ENCODE measurements at regions not wholly inside any gene's neighbourhood (a gene's known extent, or its start where the extent isn't known, plus 50 kb on each side); places are given as distances from the start of the nearest gene placed in this dataset.

DNA sequence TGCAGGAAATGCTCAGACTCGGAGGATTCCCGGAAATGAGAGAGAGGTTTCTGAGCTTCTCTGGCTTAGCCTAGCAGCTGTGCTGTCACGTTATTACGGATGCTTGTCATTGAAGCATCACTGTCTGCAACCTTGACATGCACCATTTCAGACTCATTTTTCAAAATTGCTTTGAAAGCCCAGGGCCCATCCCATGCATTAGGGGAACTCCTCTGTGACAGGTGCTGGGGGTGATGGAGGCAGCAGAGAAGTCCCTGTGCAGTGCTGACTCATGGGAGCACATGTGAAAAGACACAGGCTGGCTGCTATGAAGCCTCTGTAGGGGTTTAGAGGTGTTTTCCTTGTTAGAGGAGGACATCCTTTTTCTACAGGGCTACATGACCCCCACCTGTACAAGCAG lies 214.0 kb upstream of the MPHOSPH6 start:
- TF ChIP-seq, protein P1, sequence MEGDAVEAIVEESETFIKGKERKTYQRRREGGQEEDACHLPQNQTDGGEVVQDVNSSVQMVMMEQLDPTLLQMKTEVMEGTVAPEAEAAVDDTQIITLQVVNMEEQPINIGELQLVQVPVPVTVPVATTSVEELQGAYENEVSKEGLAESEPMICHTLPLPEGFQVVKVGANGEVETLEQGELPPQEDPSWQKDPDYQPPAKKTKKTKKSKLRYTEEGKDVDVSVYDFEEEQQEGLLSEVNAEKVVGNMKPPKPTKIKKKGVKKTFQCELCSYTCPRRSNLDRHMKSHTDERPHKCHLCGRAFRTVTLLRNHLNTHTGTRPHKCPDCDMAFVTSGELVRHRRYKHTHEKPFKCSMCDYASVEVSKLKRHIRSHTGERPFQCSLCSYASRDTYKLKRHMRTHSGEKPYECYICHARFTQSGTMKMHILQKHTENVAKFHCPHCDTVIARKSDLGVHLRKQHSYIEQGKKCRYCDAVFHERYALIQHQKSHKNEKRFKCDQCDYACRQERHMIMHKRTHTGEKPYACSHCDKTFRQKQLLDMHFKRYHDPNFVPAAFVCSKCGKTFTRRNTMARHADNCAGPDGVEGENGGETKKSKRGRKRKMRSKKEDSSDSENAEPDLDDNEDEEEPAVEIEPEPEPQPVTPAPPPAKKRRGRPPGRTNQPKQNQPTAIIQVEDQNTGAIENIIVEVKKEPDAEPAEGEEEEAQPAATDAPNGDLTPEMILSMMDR (conservative IDR thresholded peaks at IDR 0.05), result no peak
- no peak for TF ChIP-seq EZH2 (IDR thresholded peaks at IDR 0.05; ENCODE audit: low read depth)

Data from PC-9 (cell line).